DND-41 (cell line): ENCODE measurements at regions not wholly inside any gene's neighbourhood (a gene's known extent, or its start where the extent isn't known, plus 50 kb on each side); places are given as distances from the start of the nearest gene placed in this dataset.

ENCODE experiments used
- ATAC-seq: fragments of 200-7000 bp; cut with Tn5 transposase; 3 replicates; pipeline ENCODE4 v1.9.1; 2021; ENCODE audit warnings: low read depth; ENCODE audit not compliant: insufficient read depth
- DNase-seq: peaks from one replicate; pipeline ENCODE4 v3.0.0-alpha.2; 2020
- H2AFZ ChIP-seq: 2 replicates; pipeline ENCODE4 v1.6.0; 2012; ENCODE audit warnings: low read depth, low read length
- H3K27ac ChIP-seq: 2 replicates; pipeline ENCODE4 v1.5.1; 2012; ENCODE audit warnings: low read length, inconsistent platforms
- H3K27me3 ChIP-seq: fragments of 200-600 bp; sonication (generic); 2 replicates; pipeline ENCODE4 v1.6.0; 2012; ENCODE audit warnings: low read length, mild to moderate bottlenecking, inconsistent platforms; ENCODE audit not compliant: insufficient read depth, poor library complexity
- H3K36me3 ChIP-seq: 2 replicates; pipeline ENCODE4 v1.5.1; 2012; ENCODE audit warnings: low read length, inconsistent platforms; ENCODE audit not compliant: insufficient read depth
- H3K4me1 ChIP-seq: 2 replicates; pipeline ENCODE4 v1.5.1; 2012; ENCODE audit warnings: mild to moderate bottlenecking, low read length; ENCODE audit not compliant: insufficient read depth
- H3K4me2 ChIP-seq: 2 replicates; pipeline ENCODE4 v1.6.0; 2012; ENCODE audit warnings: mild to moderate bottlenecking, moderate library complexity, low read length, inconsistent platforms; ENCODE audit not compliant: insufficient read depth
- H3K4me3 ChIP-seq, 2 experiments: fragments of 200-600 bp in 1 of 2; shearing (Covaris generic) in 1 of 2; 2 replicates each; pipeline ENCODE4 v1.5.1; 2012 to 2016; ENCODE audit warnings: inconsistent platforms in 2 of 2, low read length in 2 of 2, mild to moderate bottlenecking in 2 of 2, low read depth in 1 of 2, moderate library complexity in 1 of 2
- H3K79me2 ChIP-seq: 2 replicates; pipeline ENCODE4 v1.6.0; 2012; ENCODE audit warnings: low read length, inconsistent platforms; ENCODE audit not compliant: insufficient read depth
- H3K9ac ChIP-seq: 2 replicates; pipeline ENCODE4 v1.6.0; 2012; ENCODE audit warnings: low read depth, mild to moderate bottlenecking, inconsistent platforms, low read length, moderate library complexity
- H3K9me3 ChIP-seq: 2 replicates; pipeline ENCODE4 v1.5.1; 2012; ENCODE audit warnings: low read length, moderate library complexity, mild to moderate bottlenecking, inconsistent platforms; ENCODE audit not compliant: insufficient read depth, severe bottlenecking
- H4K20me1 ChIP-seq: 2 replicates; pipeline ENCODE4 v1.6.0; 2012; ENCODE audit warnings: low read length; ENCODE audit not compliant: insufficient read depth
- EZH2 ChIP-seq: IDR thresholded peaks from 3 replicates; pipeline ENCODE4 v1.6.1; 2012; ENCODE audit warnings: borderline replicate concordance, low read depth, mild to moderate bottlenecking, moderate library complexity, low read length, inconsistent platforms; ENCODE audit not compliant: severe bottlenecking
- TF ChIP-seq, protein P1 (sequence below): IDR thresholded peaks from 2 replicates; pipeline ENCODE4 v1.5.1; 2012; ENCODE audit warnings: borderline replicate concordance, low read length, moderate library complexity, mild to moderate bottlenecking; ENCODE audit not compliant: poor library complexity, severe bottlenecking; ENCODE audit errors: extremely low read depth

DNA sequence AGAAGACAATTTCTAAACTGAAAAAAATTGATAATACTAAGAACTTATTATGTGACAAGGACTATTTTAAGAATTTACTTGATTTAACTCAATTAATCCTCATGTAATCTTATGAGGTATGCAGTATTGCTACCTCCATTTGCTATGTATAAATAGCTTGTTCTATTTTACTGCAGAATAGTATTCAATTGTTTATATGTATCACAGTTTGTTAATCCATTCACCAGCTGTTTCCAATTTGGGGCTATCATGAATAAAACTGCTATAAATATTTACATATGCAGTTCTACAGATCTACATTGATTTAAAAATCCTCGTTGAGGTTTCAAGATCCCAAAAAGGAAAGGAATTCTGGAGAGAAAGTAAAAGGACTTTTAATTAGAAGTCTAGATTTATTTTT lies 54.8 kb upstream of the DOCK10 start:
- H3K4me2 ChIP-seq, result no peak overlapping the region
- H3K9ac ChIP-seq, result no peak overlapping the region
- no peak overlapping the region for H3K4me3 ChIP-seq
- ATAC-seq (no peak), DNase-seq (no peak)
- no peaks in the 10 kb centered on the region for H3K79me2 ChIP-seq
- no peaks in the 10 kb centered on the region for H3K4me1 ChIP-seq
- TF ChIP-seq, protein P1, sequence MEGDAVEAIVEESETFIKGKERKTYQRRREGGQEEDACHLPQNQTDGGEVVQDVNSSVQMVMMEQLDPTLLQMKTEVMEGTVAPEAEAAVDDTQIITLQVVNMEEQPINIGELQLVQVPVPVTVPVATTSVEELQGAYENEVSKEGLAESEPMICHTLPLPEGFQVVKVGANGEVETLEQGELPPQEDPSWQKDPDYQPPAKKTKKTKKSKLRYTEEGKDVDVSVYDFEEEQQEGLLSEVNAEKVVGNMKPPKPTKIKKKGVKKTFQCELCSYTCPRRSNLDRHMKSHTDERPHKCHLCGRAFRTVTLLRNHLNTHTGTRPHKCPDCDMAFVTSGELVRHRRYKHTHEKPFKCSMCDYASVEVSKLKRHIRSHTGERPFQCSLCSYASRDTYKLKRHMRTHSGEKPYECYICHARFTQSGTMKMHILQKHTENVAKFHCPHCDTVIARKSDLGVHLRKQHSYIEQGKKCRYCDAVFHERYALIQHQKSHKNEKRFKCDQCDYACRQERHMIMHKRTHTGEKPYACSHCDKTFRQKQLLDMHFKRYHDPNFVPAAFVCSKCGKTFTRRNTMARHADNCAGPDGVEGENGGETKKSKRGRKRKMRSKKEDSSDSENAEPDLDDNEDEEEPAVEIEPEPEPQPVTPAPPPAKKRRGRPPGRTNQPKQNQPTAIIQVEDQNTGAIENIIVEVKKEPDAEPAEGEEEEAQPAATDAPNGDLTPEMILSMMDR, result no peak
- no peak for TF ChIP-seq EZH2
- no peaks in the 10 kb centered on the region for H3K36me3 ChIP-seq
- no peaks in the 10 kb centered on the region for H3K27me3 ChIP-seq
- H2AFZ ChIP-seq, result no peak overlapping the region
- no peaks in the 10 kb centered on the region for H3K9me3 ChIP-seq
- H4K20me1 ChIP-seq, result no peaks in the 10 kb centered on the region
- H3K27ac ChIP-seq, result no peak overlapping the region
